ENCODE measurements at regions not wholly inside any gene's neighbourhood (a gene's known extent, or its start where the extent isn't known, plus 50 kb on each side); places are given as distances from the start of the nearest gene placed in this dataset.

GRCh38 chr4:117284736-117285135, 199.4 kb upstream of the TRAM1L1 start:
- Histone ChIP-seq H4K20me1 (ENCODE audit: insufficient read depth) (no peaks in the 10 kb centered on the region), H3K36me3 (ENCODE audit: insufficient read depth) (no peaks in the 10 kb centered on the region), H2AFZ (ENCODE audit: low read depth) (no peak overlapping the region), H3K4me3 (IDR thresholded peaks at IDR 0.05; ENCODE audit: insufficient read depth, low read depth, low read length) (no peak overlapping the region), H3K79me2 (ENCODE audit: insufficient read depth, low read depth) (no peaks in the 10 kb centered on the region), H3K27me3 (ENCODE audit: insufficient read depth, low read depth) (no peaks in the 10 kb centered on the region), H3K4me2 (no peak overlapping the region), H3K4me1 (ENCODE audit: low read depth, poor library complexity, severe bottlenecking) (no peaks in the 10 kb centered on the region), H3K9ac (no peak overlapping the region), H3K27ac (no peak overlapping the region)
- TF ChIP-seq CTCF (conservative IDR thresholded peaks at IDR 0.05; ENCODE audit: low read depth, low read length): no peak

- no peak overlapping the region for H3K4me3 ChIP-seq (IDR thresholded peaks at IDR 0.05; ENCODE audit: insufficient read depth, low read depth, low read length)
- H3K27me3 ChIP-seq (ENCODE audit: insufficient read depth, low read depth): no peaks in the 10 kb centered on the region
- no peak overlapping the region for H2AFZ ChIP-seq (ENCODE audit: low read depth)
- no peaks in the 10 kb centered on the region for H3K4me1 ChIP-seq (ENCODE audit: low read depth, poor library complexity, severe bottlenecking)
- no peaks in the 10 kb centered on the region for H3K36me3 ChIP-seq (ENCODE audit: insufficient read depth)
- H3K4me2 ChIP-seq: no peak overlapping the region
- no peak overlapping the region for H3K27ac ChIP-seq
- H3K79me2 ChIP-seq (ENCODE audit: insufficient read depth, low read depth): no peaks in the 10 kb centered on the region
- H4K20me1 ChIP-seq (ENCODE audit: insufficient read depth): no peaks in the 10 kb centered on the region
- TF ChIP-seq CTCF (conservative IDR thresholded peaks at IDR 0.05; ENCODE audit: low read depth, low read length): no peak
- H3K9ac ChIP-seq: no peak overlapping the region
Observed at GRCh38 chr4:117293784-117294183, 208.4 kb upstream of the TRAM1L1 start.

DNA sequence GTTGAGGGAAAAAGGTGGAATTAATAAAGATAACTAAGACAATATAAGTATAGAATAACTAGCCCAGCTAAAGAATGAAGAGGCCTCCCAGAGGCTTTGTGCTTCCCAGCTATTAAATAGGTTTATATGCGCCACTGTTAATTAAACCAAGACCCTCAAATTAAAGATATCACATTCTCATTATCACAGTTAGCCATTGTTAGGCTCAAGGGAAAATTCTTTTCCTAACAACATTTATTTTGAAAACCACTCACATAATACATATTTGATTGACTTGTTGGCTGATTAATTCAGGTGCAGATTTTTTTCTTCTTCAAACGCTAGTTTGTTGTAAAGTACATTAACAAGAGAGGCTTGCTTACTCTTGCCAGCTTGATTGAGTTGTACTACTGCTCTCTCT, 216.8 kb upstream of the TRAM1L1 start:
- H3K79me2 ChIP-seq (ENCODE audit: insufficient read depth, low read depth): no peaks in the 10 kb centered on the region
- H3K36me3 ChIP-seq (ENCODE audit: insufficient read depth): no peaks in the 10 kb centered on the region
- no peaks in the 10 kb centered on the region for H4K20me1 ChIP-seq (ENCODE audit: insufficient read depth)
- no peak overlapping the region for H3K27ac ChIP-seq
- no peak overlapping the region for H3K4me2 ChIP-seq
- no peak overlapping the region for H2AFZ ChIP-seq (ENCODE audit: low read depth)
- no peaks in the 10 kb centered on the region for H3K27me3 ChIP-seq (ENCODE audit: insufficient read depth, low read depth)
- H3K9ac ChIP-seq: no peak overlapping the region
- no peaks in the 10 kb centered on the region for H3K4me1 ChIP-seq (ENCODE audit: low read depth, poor library complexity, severe bottlenecking)
- TF ChIP-seq CTCF (conservative IDR thresholded peaks at IDR 0.05; ENCODE audit: low read depth, low read length): no peak
- H3K4me3 ChIP-seq (IDR thresholded peaks at IDR 0.05; ENCODE audit: insufficient read depth, low read depth, low read length): no peak overlapping the region

GRCh38 chr4:117311215-117311614, 225.8 kb upstream of the TRAM1L1 start:
- H3K79me2 ChIP-seq (ENCODE audit: insufficient read depth, low read depth): no peaks in the 10 kb centered on the region
- no peaks in the 10 kb centered on the region for H4K20me1 ChIP-seq (ENCODE audit: insufficient read depth)
- H3K4me3 ChIP-seq (IDR thresholded peaks at IDR 0.05; ENCODE audit: insufficient read depth, low read depth, low read length): no peak overlapping the region
- H3K4me2 ChIP-seq: no peak overlapping the region
- H3K4me1 ChIP-seq (ENCODE audit: low read depth, poor library complexity, severe bottlenecking): no peaks in the 10 kb centered on the region
- H2AFZ ChIP-seq (ENCODE audit: low read depth): no peak overlapping the region
- TF ChIP-seq CTCF (conservative IDR thresholded peaks at IDR 0.05; ENCODE audit: low read depth, low read length): no peak
- no peak overlapping the region for H3K27ac ChIP-seq
- H3K36me3 ChIP-seq (ENCODE audit: insufficient read depth): no peaks in the 10 kb centered on the region
- H3K27me3 ChIP-seq (ENCODE audit: insufficient read depth, low read depth): no peaks in the 10 kb centered on the region
- no peak overlapping the region for H3K9ac ChIP-seq

DNA sequence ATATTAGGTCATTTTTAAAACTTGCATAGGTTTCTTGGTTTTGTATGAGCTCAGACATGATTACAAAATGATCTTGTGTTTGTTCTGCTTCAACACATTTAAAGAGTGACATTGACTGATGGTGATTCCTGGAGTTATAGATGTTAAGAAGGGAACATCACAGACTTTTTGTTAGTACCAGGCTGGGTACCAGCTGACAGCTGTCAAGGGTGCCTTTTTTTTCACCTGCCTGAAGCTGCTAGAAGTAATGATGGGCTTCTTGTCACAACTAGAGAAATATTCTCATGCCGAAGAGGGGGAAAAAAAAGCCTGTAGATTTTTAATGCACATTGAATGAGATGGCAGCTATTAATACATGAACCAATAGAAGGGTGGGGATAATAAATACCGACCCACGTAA, 226.6 kb upstream of the TRAM1L1 start:
- Histone ChIP-seq H3K79me2 (ENCODE audit: insufficient read depth, low read depth) (no peaks in the 10 kb centered on the region), H3K27me3 (ENCODE audit: insufficient read depth, low read depth) (no peaks in the 10 kb centered on the region), H3K4me3 (IDR thresholded peaks at IDR 0.05; ENCODE audit: insufficient read depth, low read depth, low read length) (no peak overlapping the region), H3K36me3 (ENCODE audit: insufficient read depth) (no peaks in the 10 kb centered on the region), H3K4me2 (no peak overlapping the region), H3K4me1 (ENCODE audit: low read depth, poor library complexity, severe bottlenecking) (no peaks in the 10 kb centered on the region), H2AFZ (ENCODE audit: low read depth) (no peak overlapping the region), H3K9ac (no peak overlapping the region), H4K20me1 (ENCODE audit: insufficient read depth) (no peaks in the 10 kb centered on the region), H3K27ac (no peak overlapping the region)
- TF ChIP-seq CTCF (conservative IDR thresholded peaks at IDR 0.05; ENCODE audit: low read depth, low read length): no peak

All from KMS-11 (cell line).